HepG2 (cell line): ENCODE measurements at regions not wholly inside any gene's neighbourhood (a gene's known extent, or its start where the extent isn't known, plus 50 kb on each side); places are given as distances from the start of the nearest gene placed in this dataset.
"Not testable (repeated sequence)": the region's sequence is repeated elsewhere in the genome, so short reads cannot be mapped to it uniquely, and the experiment has no call there.

Source experiments
- ATAC-seq: fragments of 200-7000 bp; cut with Tn5 transposase; 3 replicates; pipeline ENCODE4 v1.9.1; 2020; ENCODE audit warnings: mild to moderate bottlenecking, moderate library complexity
- BruUV-seq: library from RNA; stranded (reverse); fragments of 400-500 nt; replicated peaks from 2 replicates; lab custom pipeline; 2021; lab: Mats Ljungman, UMichigan
- CTCF ChIA-PET: fragments of 300-600 bp; formaldehyde crosslinking; extraction: SDS; loops from one replicate; lab custom pipeline; 2021; ENCODE audit warnings: low total read pairs, inconsistent platforms, low intra/inter-chr PET ratio; lab: Yijun Ruan, JAX
- POLR2A ChIA-PET: fragments of 350-600 bp; sonication (Branson Sonifier 250); formaldehyde crosslinking; loops from one replicate; lab custom pipeline; 2020; ENCODE audit warnings: antibody characterized with exemption, inconsistent platforms; lab: Yijun Ruan, JAX
- DNase-seq: peaks from one replicate; pipeline ENCODE4 v3.0.0-alpha.2; 2015; ENCODE audit warnings: low spot score
- FAIRE-seq: peaks from 3 replicates; lab custom pipeline; 2011; peaks lifted over from hg19 to GRCh38; lab: Jason Lieb, UNC
- H2AFZ ChIP-seq: one replicate; pipeline ENCODE4 v1.6.1; 2011; ENCODE audit warnings: low read length, inconsistent platforms
- H3K27ac ChIP-seq: fragments of 300-600 bp; 3 replicates; pipeline ENCODE4 v1.8.0; 2011; ENCODE audit warnings: mixed run types, mild to moderate bottlenecking, mixed read lengths, low read length, inconsistent platforms; ENCODE audit not compliant: insufficient read depth; ENCODE audit errors: extremely low read length
- H3K27me3 ChIP-seq, 2 experiments: fragments of 200-600 bp in 1 of 2; 2 replicates in 1 of 2; 3 replicates in 1 of 2; pipeline versions ENCODE4 v1.6.0 to v1.8.0; 2011; ENCODE audit warnings: low read length in 2 of 2, mild to moderate bottlenecking in 2 of 2, moderate library complexity in 2 of 2, inconsistent platforms in 1 of 2; ENCODE audit not compliant: insufficient read depth in 2 of 2, control insufficient read depth in 1 of 2
- H3K36me3 ChIP-seq, 2 experiments: fragments of 200-600 bp in 1 of 2; replicated peaks in 1 of 2; 2 replicates in 1 of 2; 3 replicates in 1 of 2; pipeline versions ENCODE4 v1.5.1 to v1.8.0; 2011; ENCODE audit warnings: low read length in 2 of 2, inconsistent platforms in 1 of 2; ENCODE audit not compliant: insufficient read depth in 2 of 2, control insufficient read depth in 1 of 2
- H3K4me1 ChIP-seq: 2 replicates; pipeline ENCODE4 v1.5.1; 2012; ENCODE audit warnings: low read length, inconsistent platforms; ENCODE audit not compliant: insufficient read depth
- H3K4me2 ChIP-seq: 2 replicates; pipeline ENCODE4 v1.6.0; 2011; ENCODE audit warnings: low read depth, low read length, inconsistent platforms
- H3K4me3 ChIP-seq, 3 experiments: fragments of 200-600 bp in 1 of 3; sonication (generic), shearing (Covaris generic) in 1 of 3; replicated peaks in 1 of 3; 2 replicates each; pipeline ENCODE4 v1.5.1; 2011 to 2016; ENCODE audit warnings: low read length in 3 of 3, inconsistent platforms in 2 of 3, low read depth in 2 of 3, mild to moderate bottlenecking in 2 of 3, control low read depth in 1 of 3, mixed read lengths in 1 of 3; ENCODE audit not compliant: insufficient read depth in 1 of 3
- H3K79me2 ChIP-seq: one replicate; pipeline ENCODE4 v1.6.1; 2011; ENCODE audit warnings: low read length, inconsistent platforms; ENCODE audit not compliant: insufficient read depth
- H3K9ac ChIP-seq: 2 replicates; pipeline ENCODE4 v1.6.0; 2011; ENCODE audit warnings: mild to moderate bottlenecking, low read depth, low read length, inconsistent platforms; ENCODE audit not compliant: insufficient read depth
- H3K9me3 ChIP-seq: 2 replicates; pipeline ENCODE4 v1.5.1; 2012; ENCODE audit warnings: mild to moderate bottlenecking, low read length
- H4K20me1 ChIP-seq: 2 replicates; pipeline ENCODE4 v1.6.0; 2011; ENCODE audit warnings: inconsistent platforms, mild to moderate bottlenecking, low read length, moderate library complexity; ENCODE audit not compliant: insufficient read depth
- ATF7-NPFF ChIP-seq: sonication (generic); formaldehyde crosslinking; IDR thresholded peaks from 2 replicates; pipeline ENCODE4 v1.8.1; 2023; ENCODE audit warnings: mild to moderate bottlenecking, low read depth, missing genetic modification reagents, moderate library complexity
- FIP1L1 ChIP-seq: fragments of 200-400 bp; formaldehyde crosslinking; IDR thresholded peaks from 2 replicates; pipeline ENCODE4 v1.6.1; 2018; ENCODE audit warnings: low read depth, mild to moderate bottlenecking, low read length, moderate library complexity, borderline replicate concordance; ENCODE audit not compliant: insufficient read depth
- FOXK2 ChIP-seq: fragments of 450-650 bp; IDR thresholded peaks from 2 replicates; pipeline ENCODE4 v1.6.1; 2016
- FOXP4 ChIP-seq: sonication (generic); formaldehyde crosslinking; IDR thresholded peaks from 2 replicates; pipeline ENCODE4 v1.4.0; 2020; ENCODE audit warnings: missing genetic modification reagents
- KDM2A ChIP-seq: sonication (generic); formaldehyde crosslinking; IDR thresholded peaks from 2 replicates; pipeline ENCODE4 v1.4.0; 2020; ENCODE audit warnings: low read depth, missing genetic modification reagents, borderline replicate concordance
- MIXL1 ChIP-seq: IDR thresholded peaks from 2 replicates; pipeline ENCODE4 v1.6.1; 2016
- RCOR2 ChIP-seq: IDR thresholded peaks from 2 replicates; pipeline ENCODE4 v1.6.1; 2016; ENCODE audit warnings: missing biosample characterization, missing genetic modification reagents
- SMYD3 ChIP-seq: sonication (generic); formaldehyde crosslinking; IDR thresholded peaks from 2 replicates; pipeline ENCODE4 v1.8.1; 2023; ENCODE audit warnings: mild to moderate bottlenecking, missing genetic modification reagents
- TBP ChIP-seq: sonication (generic); formaldehyde crosslinking; IDR thresholded peaks from 2 replicates; pipeline ENCODE4 v1.5.0; 2020; ENCODE audit warnings: missing genetic modification reagents
- ZNF567 ChIP-seq: sonication (generic); formaldehyde crosslinking; IDR thresholded peaks from 2 replicates; pipeline ENCODE4 v1.8.1; 2023; ENCODE audit warnings: mild to moderate bottlenecking, missing genetic modification reagents, borderline replicate concordance
- ZNF605 ChIP-seq: sonication (generic); formaldehyde crosslinking; IDR thresholded peaks from 2 replicates; pipeline ENCODE4 v1.8.0; 2022; ENCODE audit warnings: mild to moderate bottlenecking, missing genetic modification reagents
- ZNF614 ChIP-seq: IDR thresholded peaks from 2 replicates; pipeline ENCODE4 v1.6.1; 2018; ENCODE audit warnings: missing biosample characterization, missing genetic modification reagents, inconsistent platforms, borderline replicate concordance
- ZNF724P ChIP-seq: sonication (generic); formaldehyde crosslinking; IDR thresholded peaks from 2 replicates; pipeline ENCODE4 v1.8.0; 2022; ENCODE audit warnings: missing genetic modification reagents, borderline replicate concordance
- WGBS: methylation state at CpG from one replicate; pipeline ENCODE4 v1.1.6; 2017; ENCODE audit warnings: low lambda C conversion rate; 5-methylcytosine and 5-hydroxymethylcytosine counted together
- in situ Hi-C: cut with HindIII; loops from 2 replicates; pipeline ENCODE4 v1.10.0; 2017; ENCODE audit warnings: low pct_unique_long_range_greater_than_20kb; ENCODE audit not compliant: extremely low pct_ligation_motif_present
- intact Hi-C: fragments of 100-400 bp; cut with micrococcal nuclease; formaldehyde crosslinking; loops from one replicate; pipeline ENCODE4 v1.10.0; 2022; ENCODE audit not compliant: unreplicated experiment

GRCh38 chrX:25762656-25763055, 375.5 kb upstream of the MAGEB18 start:
- Histone ChIP-seq H2AFZ (no peak overlapping the region), H3K79me2 (no peaks in the 10 kb centered on the region), H3K4me3 (no peak overlapping the region), H3K4me1 (no peaks in the 10 kb centered on the region), H3K9ac (no peak overlapping the region), H3K36me3 (no peaks in the 10 kb centered on the region), H3K9me3 (no peaks in the 10 kb centered on the region), H3K27ac (no peak overlapping the region), H3K4me2 (no peak overlapping the region), H3K27me3 (no peaks in the 10 kb centered on the region), H4K20me1 (no peaks in the 10 kb centered on the region)
- CTCF ChIA-PET: no interaction called here
- FAIRE-seq (no peak), ATAC-seq (no peak), DNase-seq (no peak)
- BruUV-seq: no TSS peak
- in situ Hi-C loops (no loop called here), intact Hi-C loops (no loop called here)
- POLR2A ChIA-PET: no interaction called here
- no peak for TF ChIP-seq SMYD3
- TF ChIP-seq MIXL1 (CRISPR knock-in tag): no peak
- TF ChIP-seq FOXP4 (CRISPR knock-in tag): no peak
- TF ChIP-seq ZNF605 (CRISPR knock-in tag): no peak
- no peak for TF ChIP-seq TBP (CRISPR knock-in tag)
- no peak for TF ChIP-seq FOXK2
- TF ChIP-seq RCOR2 (CRISPR knock-in tag): no peak
- no peak for TF ChIP-seq ATF7-NPFF (CRISPR knock-in tag)
- TF ChIP-seq ZNF614: no peak
- TF ChIP-seq ZNF724P (CRISPR knock-in tag): no peak
- no peak for TF ChIP-seq KDM2A (CRISPR knock-in tag)
- TF ChIP-seq FIP1L1: no peak
- no peak for TF ChIP-seq ZNF567 (CRISPR knock-in tag)
- WGBS: 3% methylated on average over 2 of the region's 2 CpGs

GRCh38 chrX:25771853-25772252, 366.3 kb upstream of the MAGEB18 start:
- 50% methylated on average over 6 of the region's 10 CpGs for whole genome bisulfite sequencing
- FAIRE-seq, POLR2A ChIA-PET: not testable (repeated sequence)

GRCh38 chrX:25797796-25798195, 340.3 kb upstream of the MAGEB18 start:
- in situ Hi-C loops, H3K4me2 ChIP-seq, H4K20me1 ChIP-seq, POLR2A ChIA-PET, H3K9me3 ChIP-seq, H3K9ac ChIP-seq, H3K4me3 ChIP-seq, intact Hi-C loops, H3K27ac ChIP-seq, H2AFZ ChIP-seq, H3K79me2 ChIP-seq, H3K36me3 ChIP-seq, ATAC-seq, BruUV-seq, H3K4me1 ChIP-seq, CTCF ChIA-PET, FAIRE-seq, DNase-seq, H3K27me3 ChIP-seq: not testable (repeated sequence)
- WGBS: no CpG with 5 or more reads among the region's 7 CpGs

More at GRCh38 chrX:25771853-25772252, 366.3 kb upstream of the MAGEB18 start:
- H3K36me3 ChIP-seq, H3K4me3 ChIP-seq, H3K9ac ChIP-seq, intact Hi-C loops, H3K4me2 ChIP-seq, H3K79me2 ChIP-seq, in situ Hi-C loops, H3K27ac ChIP-seq, H4K20me1 ChIP-seq, DNase-seq, CTCF ChIA-PET, BruUV-seq, H3K4me1 ChIP-seq, H3K9me3 ChIP-seq, H2AFZ ChIP-seq, H3K27me3 ChIP-seq, ATAC-seq: not testable (repeated sequence)
